GM10248 (cell line): ENCODE measurements at regions not wholly inside any gene's neighbourhood (a gene's known extent, or its start where the extent isn't known, plus 50 kb on each side); places are given as distances from the start of the nearest gene placed in this dataset.
A peak's percentile ranks its signal among the peaks of the same experiment; 100 is the strongest.

ENCODE experiments used
- CTCF ChIA-PET: fragments of 300-600 bp; sonication (Branson Sonifier 250); formaldehyde crosslinking; extraction: SDS; loops from one replicate; lab custom pipeline; 2021; ENCODE audit warnings: antibody characterized with exemption; lab: Yijun Ruan, JAX
- POLR2A ChIA-PET: fragments of 350-650 bp; sonication (Branson Sonifier 250); formaldehyde crosslinking; extraction: SDS; loops from one replicate; lab custom pipeline; 2020; ENCODE audit warnings: antibody characterized with exemption; lab: Yijun Ruan, JAX
- DNase-seq: peaks from one replicate; pipeline ENCODE4 v3.0.0; 2012; ENCODE audit errors: extremely low spot score
- CTCF ChIP-seq: IDR thresholded peaks from 2 replicates; pipeline ENCODE4 v1.5.1; 2012; ENCODE audit warnings: mild to moderate bottlenecking, low read depth; ENCODE audit errors: extremely low read depth, missing control alignments, control extremely low read depth

- ChIA-PET CTCF (interaction anchor here (1.5 to 4.3 kb wide), 4 partner anchors 9 to 729 kb away, joined by 3 to 16 read pairs (median 10); no protein-coding TSS in a partner anchor), POLR2A (no interaction called here)
- no peak for TF ChIP-seq CTCF
- DNase-seq = no peak
Observed at GRCh38 chr14:55761651-55762050, 181.6 kb downstream of the KTN1 start.

- TF ChIP-seq CTCF = no peak
- POLR2A ChIA-PET = no interaction called here
- CTCF ChIA-PET = interaction anchor here (1.3 to 4.3 kb wide), 4 partner anchors 7 to 578 kb away, joined by 3 to 16 read pairs (median 10); no protein-coding TSS in a partner anchor
- DNase-seq = peak; percentile 29
Observed at GRCh38 chr14:55762595-55763232, 182.7 kb downstream of the KTN1 start.

GRCh38 chr14:55764784-55765183 lies 184.8 kb downstream of the KTN1 start:
- ChIA-PET CTCF (no interaction called here), POLR2A (no interaction called here)
- TF ChIP-seq CTCF = no peak

GRCh38 chr14:55766071-55766470 lies 186.1 kb downstream of the KTN1 start:
- CTCF ChIA-PET = no interaction called here
- POLR2A ChIA-PET = no interaction called here
- TF ChIP-seq CTCF = no peak
- no peak for DNase-seq

More at GRCh38 chr14:55764784-55765183, 184.8 kb downstream of the KTN1 start:
- no peak for DNase-seq

- no peak for TF ChIP-seq CTCF
- POLR2A ChIA-PET = interaction anchor here (0.5 kb wide), 1 partner anchor 11 kb away, joined by 5 read pairs; no protein-coding TSS in a partner anchor
- CTCF ChIA-PET = no interaction called here
- no peak for DNase-seq
Observed at GRCh38 chr14:55767286-55767685, 187.3 kb downstream of the KTN1 start.

- no peak for TF ChIP-seq CTCF
- POLR2A ChIA-PET = no interaction called here
- CTCF ChIA-PET = interaction anchor here (0.7 to 2.4 kb wide), 8 partner anchors 8 to 452 kb away, joined by 3 to 16 read pairs (median 4); no protein-coding TSS in a partner anchor
- DNase-seq = no peak
Observed at GRCh38 chr14:55769877-55770276, 189.9 kb downstream of the KTN1 start.
